H9 (cell line): ENCODE measurements at regions not wholly inside any gene's neighbourhood (a gene's known extent, or its start where the extent isn't known, plus 50 kb on each side); places are given as distances from the start of the nearest gene placed in this dataset.

Experiments used
- DNase-seq: peaks from one replicate; pipeline ENCODE4 v3.0.0-alpha.2; 2017
- H2AFZ ChIP-seq: one replicate; pipeline ENCODE4 v1.6.1; 2013; ENCODE audit warnings: mild to moderate bottlenecking, low read length, control low read depth, moderate library complexity
- H2AK5ac ChIP-seq: 2 replicates; pipeline ENCODE4 v1.6.1; 2013; ENCODE audit warnings: low read length, control low read depth, mixed read lengths; ENCODE audit not compliant: insufficient read length
- H2BK120ac ChIP-seq: one replicate; pipeline ENCODE4 v1.6.1; 2013; ENCODE audit warnings: low read depth, mild to moderate bottlenecking, low read length, control low read depth, inconsistent platforms; ENCODE audit not compliant: poor library complexity, severe bottlenecking
- H2BK12ac ChIP-seq: 2 replicates; pipeline ENCODE4 v1.6.1; 2013; ENCODE audit warnings: low read length, control low read depth, mixed read lengths, low read depth; ENCODE audit not compliant: insufficient read length
- H2BK15ac ChIP-seq: 2 replicates; pipeline ENCODE4 v1.6.1; 2013; ENCODE audit warnings: low read depth, low read length, control low read depth
- H2BK20ac ChIP-seq: one replicate; pipeline ENCODE4 v1.6.1; 2013; ENCODE audit warnings: low read depth, mild to moderate bottlenecking, low read length, control low read depth, inconsistent platforms; ENCODE audit not compliant: poor library complexity, severe bottlenecking
- H2BK5ac ChIP-seq: 2 replicates; pipeline ENCODE4 v1.6.1; 2013; ENCODE audit warnings: low read length, control low read depth, mixed read lengths; ENCODE audit not compliant: insufficient read length
- H3K14ac ChIP-seq: 2 replicates; pipeline ENCODE4 v1.6.1; 2013; ENCODE audit warnings: low read length, control low read depth; ENCODE audit not compliant: insufficient read depth
- H3K18ac ChIP-seq: 2 replicates; pipeline ENCODE4 v1.6.1; 2013; ENCODE audit warnings: low read depth, mild to moderate bottlenecking, mixed read lengths, low read length, control low read depth; ENCODE audit not compliant: insufficient read length
- H3K23ac ChIP-seq: 2 replicates; pipeline ENCODE4 v1.6.1; 2013; ENCODE audit warnings: low read length, control low read depth, mixed read lengths, low read depth; ENCODE audit not compliant: insufficient read length
- H3K23me2 ChIP-seq: 2 replicates; pipeline ENCODE4 v1.6.1; 2013; ENCODE audit warnings: low read depth, mild to moderate bottlenecking, mixed read lengths, low read length, control low read depth; ENCODE audit not compliant: insufficient read length, poor library complexity, severe bottlenecking
- H3K27ac ChIP-seq: 2 replicates; pipeline ENCODE4 v1.5.1; 2013; ENCODE audit warnings: low read length, control low read depth, mixed read lengths, low read depth; ENCODE audit not compliant: insufficient read length
- H3K27me3 ChIP-seq: 2 replicates; pipeline ENCODE4 v1.6.1; 2013; ENCODE audit warnings: low read length, control low read depth, inconsistent platforms; ENCODE audit not compliant: insufficient read depth
- H3K4ac ChIP-seq: 2 replicates; pipeline ENCODE4 v1.6.1; 2013; ENCODE audit warnings: low read depth, mild to moderate bottlenecking, control low read depth, inconsistent platforms, low read length, moderate library complexity
- H3K4me1 ChIP-seq: 2 replicates; pipeline ENCODE4 v1.6.1; 2013; ENCODE audit warnings: low read length, control low read depth, inconsistent platforms; ENCODE audit not compliant: insufficient read depth
- H3K4me2 ChIP-seq: 2 replicates; pipeline ENCODE4 v1.6.1; 2013; ENCODE audit warnings: low read length, control low read depth, mixed read lengths; ENCODE audit not compliant: insufficient read length, insufficient read depth
- H3K56ac ChIP-seq: 2 replicates; pipeline ENCODE4 v1.6.1; 2013; ENCODE audit warnings: low read depth, mild to moderate bottlenecking, mixed read lengths, low read length, control low read depth; ENCODE audit not compliant: insufficient read length
- H3K79me1 ChIP-seq: 2 replicates; pipeline ENCODE4 v1.6.1; 2013; ENCODE audit warnings: low read depth, mild to moderate bottlenecking, moderate library complexity, low read length, control low read depth, inconsistent platforms; ENCODE audit not compliant: insufficient read depth, poor library complexity, severe bottlenecking
- H3K79me2 ChIP-seq: 2 replicates; pipeline ENCODE4 v1.6.1; 2013; ENCODE audit warnings: low read length, control low read depth, inconsistent platforms; ENCODE audit not compliant: insufficient read depth
- H3K9ac ChIP-seq: 2 replicates; pipeline ENCODE4 v1.6.1; 2013; ENCODE audit warnings: low read length, control low read depth, mixed read lengths; ENCODE audit not compliant: insufficient read length; ENCODE audit errors: extremely low read depth
- H3K9me3 ChIP-seq: one replicate; pipeline ENCODE4 v1.6.1; 2013; ENCODE audit warnings: low read depth, low read length, inconsistent platforms; ENCODE audit not compliant: control insufficient read depth
- H3T11ph ChIP-seq: one replicate; pipeline ENCODE4 v1.6.1; 2013; ENCODE audit warnings: mild to moderate bottlenecking, low read length, control low read depth, inconsistent platforms
- H4K20me1 ChIP-seq: one replicate; pipeline ENCODE4 v1.6.1; 2013; ENCODE audit not compliant: control insufficient read depth, insufficient read length, insufficient read depth
- H4K5ac ChIP-seq: 2 replicates; pipeline ENCODE4 v1.6.1; 2013; ENCODE audit warnings: low read depth, mild to moderate bottlenecking, mixed read lengths, low read length, control low read depth; ENCODE audit not compliant: insufficient read length
- H4K8ac ChIP-seq: replicated peaks from 2 replicates; pipeline ENCODE4 v1.6.1; 2013; ENCODE audit warnings: low read length, control low read depth, mixed read lengths, low read depth; ENCODE audit not compliant: insufficient read length
- H4K91ac ChIP-seq: 2 replicates; pipeline ENCODE4 v1.6.1; 2013; ENCODE audit warnings: low read depth, mild to moderate bottlenecking, moderate library complexity, mixed read lengths, low read length, control low read depth; ENCODE audit not compliant: insufficient read length
- H3K27ac Mint-ChIP-seq, 3 experiments: 2 replicates in 2 of 3; 3 replicates in 1 of 3; pipeline ENCODE4 v1.8.0; 2020 to 2021; ENCODE audit warnings: mixed read lengths in 3 of 3, mild to moderate bottlenecking in 1 of 3, moderate library complexity in 1 of 3
- H3K27me3 Mint-ChIP-seq: 2 replicates; pipeline ENCODE4 v1.8.0; 2021; ENCODE audit warnings: low read depth, mild to moderate bottlenecking, moderate library complexity, mixed read lengths
- H3K36me3 Mint-ChIP-seq, 3 experiments: 2 replicates in 2 of 3; 3 replicates in 1 of 3; pipeline ENCODE4 v1.8.0; 2020 to 2021; ENCODE audit warnings: low read depth in 3 of 3, mixed read lengths in 3 of 3; ENCODE audit not compliant: insufficient read depth in 1 of 3
- H3K4me1 Mint-ChIP-seq, 2 experiments: 2 replicates each; pipeline ENCODE4 v1.8.0; 2020; ENCODE audit warnings: mixed read lengths in 2 of 2
- H3K4me3 Mint-ChIP-seq, 2 experiments: 2 replicates in 1 of 2; 3 replicates in 1 of 2; pipeline ENCODE4 v1.8.0; 2020 to 2021; ENCODE audit warnings: mild to moderate bottlenecking in 2 of 2, mixed read lengths in 2 of 2, moderate library complexity in 1 of 2
- H3K9me3 Mint-ChIP-seq, 2 experiments: 2 replicates in 1 of 2; 3 replicates in 1 of 2; pipeline ENCODE4 v1.8.0; 2020; ENCODE audit warnings: mild to moderate bottlenecking in 2 of 2, mixed read lengths in 2 of 2, moderate library complexity in 1 of 2
- WGBS: extraction: QIAGEN DNeasy Blood & Tissue Kit; methylation state at CpG from one replicate; pipeline ENCODE4 v1.1.7; 2013; ENCODE audit warnings: missing lambda C conversion rate, low lambda C conversion rate, mixed read lengths; ENCODE audit not compliant: insufficient read length; ENCODE audit errors: extremely low coverage; 5-methylcytosine and 5-hydroxymethylcytosine counted together
- TF ChIP-seq, protein P1 (sequence below): fragments of 200-600 bp; sonication (generic); conservative IDR thresholded peaks from 3 replicates; pipeline ENCODE4 v1.8.0; 2021; ENCODE audit warnings: antibody characterized with exemption, mild to moderate bottlenecking

DNA sequence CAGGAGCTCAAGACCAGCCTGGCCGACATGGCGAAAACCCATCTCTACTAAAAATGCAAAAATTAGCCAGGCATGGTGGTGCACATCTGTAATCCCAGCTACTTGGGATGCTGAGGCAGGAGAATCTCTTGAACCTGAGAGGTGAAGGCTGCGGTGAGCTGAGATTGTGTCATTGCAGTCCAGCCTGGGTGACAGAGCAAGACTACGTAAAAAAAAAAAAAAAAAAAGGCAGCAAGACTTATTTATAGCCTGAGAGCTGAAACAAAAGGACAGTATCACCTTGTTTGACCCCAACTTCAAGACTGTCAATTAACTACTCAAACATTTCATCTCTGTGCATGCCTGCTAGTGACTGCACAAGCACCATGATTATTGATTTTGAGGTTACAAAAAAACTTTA lies 478.9 kb upstream of the GBE1 start:
- Histone ChIP-seq H3K4me2 (no peak overlapping the region), H3K9me3 (no peaks in the 10 kb centered on the region), H4K20me1 (no peaks in the 10 kb centered on the region), H3K79me1 (no peaks in the 10 kb centered on the region), H4K8ac (no peak overlapping the region), H2BK5ac (no peak overlapping the region), H2BK15ac (no peak overlapping the region), H3K79me2 (no peaks in the 10 kb centered on the region), H4K91ac (no peak overlapping the region), H3K9ac (no peak overlapping the region), H2BK12ac (no peak overlapping the region), H4K5ac (no peak overlapping the region), H3K18ac (no peak overlapping the region), H2AFZ (no peak overlapping the region), H2AK5ac (no peak overlapping the region), H3K4ac (no peak overlapping the region), H3K56ac (no peak overlapping the region), H3K27me3 (no peaks in the 10 kb centered on the region), H3K23me2 (no peaks in the 10 kb centered on the region), H2BK120ac (no peak overlapping the region), H3K23ac (no peak overlapping the region), H3K27ac (no peak overlapping the region), H3K4me1 (no peaks in the 10 kb centered on the region), H2BK20ac (no peak overlapping the region), H3K14ac (no peak overlapping the region), H3T11ph (no peak overlapping the region)
- no peaks in the 10 kb centered on the region for H3K4me1 Mint-ChIP-seq
- H3K27ac Mint-ChIP-seq = no peak overlapping the region; a peak in 2 of 7 replicates
- no peak overlapping the region for H3K4me3 Mint-ChIP-seq
- H3K27me3 Mint-ChIP-seq = no peaks in the 10 kb centered on the region
- no peak for DNase-seq
- no peaks in the 10 kb centered on the region for H3K36me3 Mint-ChIP-seq
- H3K9me3 Mint-ChIP-seq = no peaks in the 10 kb centered on the region
- WGBS = no CpG with 5 or more reads among the region's 4 CpGs
- TF ChIP-seq, protein P1, sequence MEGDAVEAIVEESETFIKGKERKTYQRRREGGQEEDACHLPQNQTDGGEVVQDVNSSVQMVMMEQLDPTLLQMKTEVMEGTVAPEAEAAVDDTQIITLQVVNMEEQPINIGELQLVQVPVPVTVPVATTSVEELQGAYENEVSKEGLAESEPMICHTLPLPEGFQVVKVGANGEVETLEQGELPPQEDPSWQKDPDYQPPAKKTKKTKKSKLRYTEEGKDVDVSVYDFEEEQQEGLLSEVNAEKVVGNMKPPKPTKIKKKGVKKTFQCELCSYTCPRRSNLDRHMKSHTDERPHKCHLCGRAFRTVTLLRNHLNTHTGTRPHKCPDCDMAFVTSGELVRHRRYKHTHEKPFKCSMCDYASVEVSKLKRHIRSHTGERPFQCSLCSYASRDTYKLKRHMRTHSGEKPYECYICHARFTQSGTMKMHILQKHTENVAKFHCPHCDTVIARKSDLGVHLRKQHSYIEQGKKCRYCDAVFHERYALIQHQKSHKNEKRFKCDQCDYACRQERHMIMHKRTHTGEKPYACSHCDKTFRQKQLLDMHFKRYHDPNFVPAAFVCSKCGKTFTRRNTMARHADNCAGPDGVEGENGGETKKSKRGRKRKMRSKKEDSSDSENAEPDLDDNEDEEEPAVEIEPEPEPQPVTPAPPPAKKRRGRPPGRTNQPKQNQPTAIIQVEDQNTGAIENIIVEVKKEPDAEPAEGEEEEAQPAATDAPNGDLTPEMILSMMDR = no peak
